ENCODE measurements at regions not wholly inside any gene's neighbourhood (a gene's known extent, or its start where the extent isn't known, plus 50 kb on each side); places are given as distances from the start of the nearest gene placed in this dataset.

DNA sequence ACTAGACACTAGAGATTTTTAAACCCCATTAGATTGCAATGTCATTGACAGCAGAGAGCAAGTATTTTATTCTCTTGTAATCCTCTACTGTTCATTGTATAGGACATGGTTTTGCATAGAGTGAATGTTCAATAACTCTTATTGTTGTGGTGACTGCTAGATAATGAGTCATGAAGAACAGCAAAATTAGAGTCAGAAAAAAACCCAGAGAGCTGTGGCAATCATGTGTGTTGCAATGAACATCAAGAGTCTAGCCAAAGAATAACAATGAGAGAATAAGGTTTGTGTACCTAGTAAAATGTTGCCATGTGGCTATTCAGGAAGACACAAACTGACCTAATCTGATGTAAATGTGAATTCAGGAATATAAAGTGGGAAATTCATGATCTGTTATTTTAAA lies 684.0 kb downstream of the DSC3 start:
- no peak overlapping the region for H3K27ac ChIP-seq (ENCODE audit: insufficient read depth, low read length)
- no peaks in the 10 kb centered on the region for H3K79me2 ChIP-seq (ENCODE audit: control insufficient read depth, insufficient read depth, low read length)
- no peaks in the 10 kb centered on the region for H3K27me3 ChIP-seq (ENCODE audit: control insufficient read depth, insufficient read depth, low read length)
- no peak overlapping the region for H2AFZ ChIP-seq (ENCODE audit: low read length)
- no peak overlapping the region for H3K9ac ChIP-seq (ENCODE audit: insufficient read depth, low read length)
- H3K4me3 ChIP-seq (replicated peaks in 1 of 4; ENCODE audit: control extremely low read depth in 1 of 4, insufficient read depth in 1 of 4, low read depth in 3 of 4, low read length in 4 of 4): no peak overlapping the region
- TF ChIP-seq EZH2 (IDR thresholded peaks at IDR 0.05; ENCODE audit: low read length, missing control alignments) (no peak), CTCF (conservative IDR thresholded peaks at IDR 0.05 in 1 of 2, IDR thresholded peaks at IDR 0.05 in 1 of 2; ENCODE audit: low read depth in 1 of 2, low read length in 2 of 2) (no peak)
- no peaks in the 10 kb centered on the region for H3K9me3 ChIP-seq (ENCODE audit: control insufficient read depth, insufficient read depth, low read depth, low read length)
- no peaks in the 10 kb centered on the region for H3K36me3 ChIP-seq (ENCODE audit: control insufficient read depth, insufficient read depth, low read length)
- H4K20me1 ChIP-seq (ENCODE audit: control insufficient read depth, extremely low read depth, insufficient read depth, low read length): no peaks in the 10 kb centered on the region
- no peak overlapping the region for H3K4me2 ChIP-seq (ENCODE audit: extremely low read depth, insufficient read depth, low read length)
- peak; percentile 3 to 37 for DNase-seq (ENCODE audit: low read depth in 2 of 2)
- H3K4me1 ChIP-seq (ENCODE audit: control insufficient read depth, extremely low read depth, insufficient read depth, low read length): no peaks in the 10 kb centered on the region

GRCh38 chr18:30352551-30353168 lies 689.9 kb downstream of the DSC3 start:
- H2AFZ ChIP-seq (ENCODE audit: low read length): no peak overlapping the region
- H3K4me3 ChIP-seq (replicated peaks in 1 of 4; ENCODE audit: control extremely low read depth in 1 of 4, insufficient read depth in 1 of 4, low read depth in 3 of 4, low read length in 4 of 4): no peak overlapping the region
- no peak for DNase-seq (ENCODE audit: low read depth in 2 of 2)

DNA sequence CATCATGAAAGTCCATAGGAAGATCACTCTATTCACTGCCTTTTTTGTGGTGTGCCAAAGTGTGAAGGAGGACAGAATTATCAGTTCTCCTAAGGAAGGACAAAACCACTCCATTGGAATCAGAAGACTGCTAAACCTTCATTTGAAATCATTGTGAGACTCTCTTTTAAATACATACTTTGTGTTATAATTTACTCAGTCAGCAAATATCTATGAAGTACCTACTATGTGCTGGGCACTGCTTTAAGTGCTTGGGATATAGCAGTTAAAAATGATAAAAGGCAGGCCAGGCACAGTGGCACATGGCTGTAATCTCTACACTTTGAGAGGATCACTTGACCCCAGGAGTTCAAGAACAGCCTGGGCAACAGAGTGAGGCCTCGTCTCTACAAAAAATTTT lies 692.3 kb downstream of the DSC3 start:
- TF ChIP-seq EZH2 (IDR thresholded peaks at IDR 0.05; ENCODE audit: low read length, missing control alignments) (no peak), CTCF (conservative IDR thresholded peaks at IDR 0.05 in 1 of 2, IDR thresholded peaks at IDR 0.05 in 1 of 2; ENCODE audit: low read depth in 1 of 2, low read length in 2 of 2) (no peak)
- H4K20me1 ChIP-seq (ENCODE audit: control insufficient read depth, extremely low read depth, insufficient read depth, low read length): no peaks in the 10 kb centered on the region
- H3K79me2 ChIP-seq (ENCODE audit: control insufficient read depth, insufficient read depth, low read length): no peaks in the 10 kb centered on the region
- H3K4me3 ChIP-seq (replicated peaks in 1 of 4; ENCODE audit: control extremely low read depth in 1 of 4, insufficient read depth in 1 of 4, low read depth in 3 of 4, low read length in 4 of 4): no peak overlapping the region
- H3K4me2 ChIP-seq (ENCODE audit: extremely low read depth, insufficient read depth, low read length): no peak overlapping the region
- no peak overlapping the region for H3K9ac ChIP-seq (ENCODE audit: insufficient read depth, low read length)
- no peak for DNase-seq (ENCODE audit: low read depth in 2 of 2)
- H3K9me3 ChIP-seq (ENCODE audit: control insufficient read depth, insufficient read depth, low read depth, low read length): no peaks in the 10 kb centered on the region
- no peaks in the 10 kb centered on the region for H3K27me3 ChIP-seq (ENCODE audit: control insufficient read depth, insufficient read depth, low read length)
- H3K4me1 ChIP-seq (ENCODE audit: control insufficient read depth, extremely low read depth, insufficient read depth, low read length): no peaks in the 10 kb centered on the region
- H3K27ac ChIP-seq (ENCODE audit: insufficient read depth, low read length): no peak overlapping the region
- H3K36me3 ChIP-seq (ENCODE audit: control insufficient read depth, insufficient read depth, low read length): no peaks in the 10 kb centered on the region
- H2AFZ ChIP-seq (ENCODE audit: low read length): no peak overlapping the region

More at GRCh38 chr18:30352551-30353168, 689.9 kb downstream of the DSC3 start:
- Histone ChIP-seq H3K9me3 (ENCODE audit: control insufficient read depth, insufficient read depth, low read depth, low read length) (no peaks in the 10 kb centered on the region), H3K36me3 (ENCODE audit: control insufficient read depth, insufficient read depth, low read length) (no peaks in the 10 kb centered on the region), H3K79me2 (ENCODE audit: control insufficient read depth, insufficient read depth, low read length) (no peaks in the 10 kb centered on the region), H3K27ac (ENCODE audit: insufficient read depth, low read length) (no peak overlapping the region), H3K27me3 (ENCODE audit: control insufficient read depth, insufficient read depth, low read length) (no peaks in the 10 kb centered on the region), H3K4me2 (ENCODE audit: extremely low read depth, insufficient read depth, low read length) (no peak overlapping the region), H3K4me1 (ENCODE audit: control insufficient read depth, extremely low read depth, insufficient read depth, low read length) (no peaks in the 10 kb centered on the region), H3K9ac (ENCODE audit: insufficient read depth, low read length) (no peak overlapping the region), H4K20me1 (ENCODE audit: control insufficient read depth, extremely low read depth, insufficient read depth, low read length) (no peaks in the 10 kb centered on the region)
- TF ChIP-seq CTCF (conservative IDR thresholded peaks at IDR 0.05 in 1 of 2, IDR thresholded peaks at IDR 0.05 in 1 of 2; ENCODE audit: low read depth in 1 of 2, low read length in 2 of 2) (no peak), EZH2 (IDR thresholded peaks at IDR 0.05; ENCODE audit: low read length, missing control alignments) (no peak)

All from fibroblast of lung (primary cell).